DND-41 (cell line): ENCODE measurements at regions not wholly inside any gene's neighbourhood (a gene's known extent, or its start where the extent isn't known, plus 50 kb on each side); places are given as distances from the start of the nearest gene placed in this dataset.

Experiments used
- EZH2 ChIP-seq: IDR thresholded peaks from 3 replicates; pipeline ENCODE4 v1.6.1; 2012; ENCODE audit warnings: borderline replicate concordance, low read depth, mild to moderate bottlenecking, moderate library complexity, low read length, inconsistent platforms; ENCODE audit not compliant: severe bottlenecking
- TF ChIP-seq, protein P1 (sequence below): IDR thresholded peaks from 2 replicates; pipeline ENCODE4 v1.5.1; 2012; ENCODE audit warnings: borderline replicate concordance, low read length, moderate library complexity, mild to moderate bottlenecking; ENCODE audit not compliant: poor library complexity, severe bottlenecking; ENCODE audit errors: extremely low read depth

- TF ChIP-seq, protein P1, sequence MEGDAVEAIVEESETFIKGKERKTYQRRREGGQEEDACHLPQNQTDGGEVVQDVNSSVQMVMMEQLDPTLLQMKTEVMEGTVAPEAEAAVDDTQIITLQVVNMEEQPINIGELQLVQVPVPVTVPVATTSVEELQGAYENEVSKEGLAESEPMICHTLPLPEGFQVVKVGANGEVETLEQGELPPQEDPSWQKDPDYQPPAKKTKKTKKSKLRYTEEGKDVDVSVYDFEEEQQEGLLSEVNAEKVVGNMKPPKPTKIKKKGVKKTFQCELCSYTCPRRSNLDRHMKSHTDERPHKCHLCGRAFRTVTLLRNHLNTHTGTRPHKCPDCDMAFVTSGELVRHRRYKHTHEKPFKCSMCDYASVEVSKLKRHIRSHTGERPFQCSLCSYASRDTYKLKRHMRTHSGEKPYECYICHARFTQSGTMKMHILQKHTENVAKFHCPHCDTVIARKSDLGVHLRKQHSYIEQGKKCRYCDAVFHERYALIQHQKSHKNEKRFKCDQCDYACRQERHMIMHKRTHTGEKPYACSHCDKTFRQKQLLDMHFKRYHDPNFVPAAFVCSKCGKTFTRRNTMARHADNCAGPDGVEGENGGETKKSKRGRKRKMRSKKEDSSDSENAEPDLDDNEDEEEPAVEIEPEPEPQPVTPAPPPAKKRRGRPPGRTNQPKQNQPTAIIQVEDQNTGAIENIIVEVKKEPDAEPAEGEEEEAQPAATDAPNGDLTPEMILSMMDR = no peak
- TF ChIP-seq EZH2 = no peak
Measured at GRCh38 chr4:28357990-28358389, 1497.3 kb downstream of the STIM2 start.
